Nucleus accumbens (tissue), 56 donors: ENCODE measurements at regions not wholly inside any gene's neighbourhood (a gene's known extent, or its start where the extent isn't known, plus 50 kb on each side); places are given as distances from the start of the nearest gene placed in this dataset.

ENCODE experiments used
- DNase-seq, 56 donors: peaks; one replicate each; lab custom pipeline; 2025; lab: John Stamatoyannopoulos, UW

- no peak for DNase-seq
Observed at GRCh38 chr12:60822580-60822979, 1226.8 kb downstream of the SLC16A7 start.

DNA sequence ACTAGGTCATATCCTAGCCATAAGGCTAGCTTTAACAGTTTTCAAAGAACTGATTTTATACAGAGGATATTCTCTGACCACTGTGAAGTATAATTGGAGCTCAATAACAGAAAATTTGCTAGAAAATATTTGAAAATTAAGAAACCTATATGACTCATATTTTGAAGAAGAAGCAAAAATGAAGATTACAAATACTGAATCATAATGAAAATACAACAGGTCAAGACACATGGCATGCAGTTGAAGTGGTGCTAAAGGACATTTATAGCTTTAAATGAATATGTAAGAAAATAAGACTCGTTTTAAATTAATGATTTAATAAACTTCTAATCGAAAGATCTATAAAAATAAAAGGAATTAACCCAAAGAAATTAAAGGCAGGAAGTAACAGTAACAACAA, 1234.6 kb downstream of the SLC16A7 start:
- no peak for DNase-seq

DNA sequence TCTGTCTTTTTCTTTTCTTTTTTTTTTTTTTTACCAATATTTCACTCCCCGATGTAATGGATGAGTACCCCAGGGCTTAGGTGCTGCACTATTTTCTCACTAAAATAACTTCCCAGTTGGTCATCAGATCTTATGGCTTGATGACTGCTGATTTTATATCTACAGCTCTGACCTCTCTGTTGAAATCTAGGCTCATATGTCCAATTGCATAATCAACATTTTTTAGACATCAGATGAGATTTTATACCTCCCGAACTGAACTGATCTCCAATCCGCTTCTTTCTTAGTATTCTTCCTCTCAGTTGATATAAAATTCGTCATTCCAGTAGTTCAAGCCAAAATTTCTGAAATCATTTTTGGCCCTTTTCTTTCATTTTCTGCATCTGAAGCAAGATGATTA, 1236.5 kb downstream of the SLC16A7 start:
- no peak for DNase-seq

DNA sequence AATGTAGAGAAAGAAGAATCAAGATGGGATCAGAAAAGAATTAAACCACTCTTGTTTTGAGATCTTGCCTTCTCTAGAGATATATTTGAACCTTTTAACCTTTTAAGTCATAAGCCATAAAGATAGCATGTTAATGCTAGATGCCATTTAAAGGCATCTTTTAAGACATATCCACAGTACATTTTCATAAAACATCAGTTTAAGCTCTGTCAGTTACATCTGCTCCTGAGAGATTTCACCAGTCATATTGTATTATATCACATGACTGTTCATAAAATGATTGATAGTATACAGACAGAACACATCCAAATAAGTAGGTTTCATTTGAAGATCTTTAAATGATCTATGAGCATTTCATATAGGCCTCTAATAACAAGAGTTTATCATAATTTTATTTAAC, 1238.5 kb downstream of the SLC16A7 start:
- DNase-seq = no peak

- DNase-seq = no peak
Observed at GRCh38 chr12:60834806-60835205, 1239.0 kb downstream of the SLC16A7 start.

DNA sequence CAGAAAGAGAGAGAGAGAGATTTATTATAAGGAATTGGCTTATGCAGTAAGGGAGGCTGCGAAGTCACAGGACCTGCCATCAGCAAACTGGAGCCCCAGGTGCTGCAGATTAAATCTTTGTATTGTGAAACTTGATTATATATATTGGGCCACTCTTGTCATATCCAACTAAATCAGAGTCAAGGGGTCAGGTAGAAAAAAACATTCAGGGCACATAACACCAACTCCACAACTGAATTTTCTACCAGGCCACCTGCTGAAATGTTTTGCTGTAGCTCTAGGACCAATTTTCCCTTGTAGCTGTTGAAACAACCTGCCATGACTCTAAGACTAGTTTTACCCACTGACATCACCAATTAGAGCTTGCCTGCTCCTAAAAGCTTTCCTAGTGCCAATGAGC, 1240.8 kb downstream of the SLC16A7 start:
- DNase-seq = no peak

GRCh38 chr12:60842181-60842580, 1246.4 kb downstream of the SLC16A7 start:
- DNase-seq = no peak

DNA sequence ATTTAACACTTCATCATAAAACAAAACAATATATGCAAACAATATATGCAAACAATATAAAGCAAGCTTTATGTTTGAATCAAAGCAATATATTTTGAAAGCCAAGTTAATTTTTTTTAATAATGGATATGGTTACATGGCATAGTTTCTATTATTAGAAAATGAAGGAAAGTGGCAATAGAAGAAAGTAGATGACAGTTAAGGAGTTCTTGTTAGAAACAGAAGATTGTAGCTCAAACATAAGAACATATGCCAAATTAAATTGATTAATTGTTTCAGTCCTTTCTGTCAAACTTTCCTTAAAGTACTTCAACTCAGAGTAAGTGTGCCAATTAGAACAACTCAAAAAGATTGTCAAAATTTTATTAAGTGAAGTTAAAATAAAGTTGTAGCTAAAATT, 1248.3 kb downstream of the SLC16A7 start:
- no peak for DNase-seq

- no peak for DNase-seq
Observed at GRCh38 chr12:60844875-60845274, 1249.0 kb downstream of the SLC16A7 start.

- no peak for DNase-seq
Observed at GRCh38 chr12:60845696-60846095, 1249.9 kb downstream of the SLC16A7 start.

GRCh38 chr12:60847281-60847680, 1251.5 kb downstream of the SLC16A7 start:
- DNase-seq = no peak

DNA sequence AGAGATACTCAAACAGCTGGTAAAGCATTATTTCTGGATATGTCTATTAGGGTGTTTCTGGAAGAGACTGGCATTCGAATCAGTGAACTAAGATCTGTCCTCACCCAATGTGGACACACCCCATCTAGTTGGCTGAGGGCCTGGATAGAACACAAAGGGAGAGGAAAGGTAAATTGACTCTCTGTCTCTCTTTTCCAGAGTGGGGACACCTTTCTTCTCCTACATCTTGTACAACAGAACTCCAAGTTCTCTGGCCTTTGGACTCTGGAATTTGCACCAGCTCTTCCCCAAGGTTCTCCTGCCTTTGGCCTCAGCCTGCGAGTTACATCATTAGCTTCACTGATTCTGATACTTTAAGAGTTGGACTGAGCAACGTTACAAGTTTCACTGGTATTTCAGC, 1253.9 kb downstream of the SLC16A7 start:
- no peak for DNase-seq

DNA sequence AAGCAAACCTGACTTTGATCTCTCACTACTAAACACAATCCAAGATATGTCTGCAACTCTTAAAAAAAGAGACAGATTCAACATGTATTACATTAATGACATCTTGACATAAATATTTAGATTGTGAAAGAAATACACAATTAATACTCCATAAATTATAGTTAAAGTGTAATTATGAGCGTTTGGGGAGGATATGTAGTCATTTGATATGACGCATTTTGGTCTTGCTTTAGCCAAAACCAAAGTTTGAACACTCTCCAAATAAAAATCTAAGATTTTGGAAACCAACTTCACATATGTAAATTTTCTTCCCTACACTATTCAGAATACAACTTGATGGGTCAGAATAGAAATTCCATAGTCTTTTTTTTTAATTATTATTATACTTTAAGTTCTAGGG, 1257.6 kb downstream of the SLC16A7 start:
- DNase-seq = no peak

GRCh38 chr12:60863421-60863820, 1267.6 kb downstream of the SLC16A7 start:
- no peak for DNase-seq

GRCh38 chr12:60872219-60872618, 1276.4 kb downstream of the SLC16A7 start:
- no peak for DNase-seq

DNA sequence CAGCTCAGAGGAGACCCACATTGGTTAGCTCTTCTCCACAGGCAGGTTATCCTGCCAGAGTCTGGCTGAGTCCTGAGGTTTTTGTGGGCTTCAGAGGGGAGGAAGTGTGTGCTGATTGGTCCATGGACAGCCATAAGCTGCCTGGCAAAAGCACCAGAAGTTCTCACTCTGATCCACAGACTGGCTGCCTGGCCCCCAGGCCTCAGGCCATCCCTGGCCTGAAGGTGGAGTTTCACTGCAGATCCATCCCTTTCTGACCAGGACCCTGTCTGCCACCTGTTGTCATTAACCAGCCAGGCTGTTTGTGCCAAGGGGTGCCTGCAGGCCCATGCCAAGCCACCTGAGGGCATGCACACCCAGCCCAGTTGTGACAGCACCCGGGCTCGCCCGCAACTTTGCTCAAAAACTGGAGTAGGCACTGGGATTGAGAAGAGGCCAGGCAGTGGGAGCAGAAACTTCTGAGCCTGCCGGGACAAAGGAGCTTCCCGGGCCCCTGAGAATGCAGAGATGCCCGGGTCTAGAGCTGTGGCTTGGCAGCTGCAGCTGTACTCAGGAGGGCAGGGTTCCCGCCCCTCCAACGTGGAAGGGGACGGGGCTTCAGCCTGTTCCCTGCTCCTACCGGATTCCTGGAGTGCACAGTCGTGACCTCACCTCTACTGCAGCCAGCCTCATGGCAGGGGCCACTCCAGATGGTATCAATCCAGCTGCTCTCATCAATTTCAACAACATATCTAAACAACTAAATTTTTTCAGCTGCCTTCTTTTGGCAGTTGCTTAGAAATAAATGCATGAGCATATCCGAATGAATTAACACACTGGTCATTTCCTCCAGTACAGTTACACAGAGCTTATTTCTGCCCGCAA, 1277.3 kb downstream of the SLC16A7 start:
- no peak for DNase-seq

DNA sequence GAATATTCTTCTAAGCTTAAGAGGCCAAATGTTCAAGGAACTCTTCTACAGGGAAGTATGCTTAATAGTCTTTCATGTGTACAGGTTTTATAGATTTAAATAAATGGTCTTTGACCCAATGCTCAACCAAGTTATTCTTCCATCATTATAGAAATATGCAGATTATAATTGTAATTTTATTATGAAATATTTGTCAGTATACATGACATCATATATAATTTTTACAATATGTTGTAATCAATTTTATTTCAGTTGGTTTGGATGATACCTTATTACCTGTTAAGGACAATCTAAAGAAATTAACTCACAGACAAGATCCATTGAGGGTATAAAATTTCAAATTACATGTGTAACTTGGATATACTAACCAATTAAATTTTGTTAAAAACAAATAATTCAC, 1278.3 kb downstream of the SLC16A7 start:
- no peak for DNase-seq

DNA sequence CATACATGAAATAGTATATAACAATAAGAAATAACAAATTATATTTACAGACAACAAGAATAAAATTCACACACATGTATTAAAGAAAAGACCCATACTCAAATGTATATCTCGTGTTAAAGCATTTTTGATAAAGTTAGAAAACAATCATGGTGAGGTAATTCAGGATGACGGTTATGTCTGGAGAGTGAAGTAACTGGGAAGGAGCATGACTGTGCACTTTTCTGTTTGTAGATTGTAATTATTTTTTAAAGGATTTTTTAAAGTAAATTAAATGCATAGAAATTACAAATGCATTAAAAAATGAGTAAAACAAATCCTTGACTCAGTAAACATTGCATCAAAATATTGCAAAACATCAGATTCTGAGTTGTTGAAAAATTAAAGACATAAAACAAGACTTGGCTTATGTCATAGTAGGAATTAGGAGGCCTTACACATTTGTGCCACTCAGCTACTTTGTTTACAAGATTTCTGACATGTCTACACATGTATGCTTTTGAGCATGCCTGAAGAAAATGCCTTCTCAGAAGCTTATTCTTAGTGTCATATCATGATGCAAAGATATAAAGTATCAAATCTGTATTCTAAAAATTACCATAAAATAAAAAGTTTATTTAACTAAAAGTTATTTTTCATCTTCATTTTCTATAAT, 1325.1 kb downstream of the SLC16A7 start:
- DNase-seq = no peak

DNA sequence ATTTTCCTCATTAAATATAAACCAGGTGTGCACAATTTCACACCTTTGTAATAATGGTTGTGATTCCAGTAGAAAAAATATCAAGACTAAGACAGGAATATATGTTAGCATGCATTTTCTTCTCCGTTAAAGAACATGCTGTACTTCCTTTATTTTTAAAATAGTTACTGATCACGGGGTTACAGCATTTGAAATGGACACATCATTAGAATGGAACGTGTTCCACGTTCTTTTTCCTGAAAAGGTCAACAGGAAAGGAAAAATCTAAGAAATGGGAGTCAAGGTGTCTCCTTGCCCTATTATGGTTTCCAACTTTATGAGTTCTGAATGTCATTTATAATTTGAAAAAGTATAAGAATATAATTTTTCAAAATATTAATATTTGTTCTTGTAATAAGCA, 1325.7 kb downstream of the SLC16A7 start:
- no peak for DNase-seq

- no peak for DNase-seq
Observed at GRCh38 chr12:60926256-60926655, 1330.4 kb downstream of the SLC16A7 start.

DNA sequence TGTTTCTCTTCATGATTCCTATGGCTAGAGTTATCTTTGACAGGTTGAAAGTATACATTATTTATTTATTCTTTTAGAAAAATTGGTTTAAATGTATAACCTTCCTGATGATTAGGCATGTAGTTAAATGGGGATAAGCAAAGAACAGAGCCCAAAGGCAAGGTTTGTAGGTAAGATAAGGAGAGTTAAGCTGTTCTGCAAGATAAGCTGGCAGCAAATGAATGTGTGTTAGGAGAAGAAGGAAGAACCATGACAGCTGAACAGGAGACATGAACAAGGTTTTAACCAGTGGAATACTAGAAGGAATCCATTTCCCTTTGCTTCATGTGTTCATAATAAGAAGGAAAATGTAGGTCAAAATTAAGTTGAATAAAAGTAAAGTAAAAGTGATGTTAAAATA, 1330.1 kb upstream of the USP15 start:
- no peak for DNase-seq
